HK-2 (cell line): ENCODE measurements at regions not wholly inside any gene's neighbourhood (a gene's known extent, or its start where the extent isn't known, plus 50 kb on each side); places are given as distances from the start of the nearest gene placed in this dataset.

Experiments used
- DNase-seq: peaks from one replicate; pipeline ENCODE4 v3.0.0-alpha.2; 2018; ENCODE audit not compliant: unreplicated experiment

DNA sequence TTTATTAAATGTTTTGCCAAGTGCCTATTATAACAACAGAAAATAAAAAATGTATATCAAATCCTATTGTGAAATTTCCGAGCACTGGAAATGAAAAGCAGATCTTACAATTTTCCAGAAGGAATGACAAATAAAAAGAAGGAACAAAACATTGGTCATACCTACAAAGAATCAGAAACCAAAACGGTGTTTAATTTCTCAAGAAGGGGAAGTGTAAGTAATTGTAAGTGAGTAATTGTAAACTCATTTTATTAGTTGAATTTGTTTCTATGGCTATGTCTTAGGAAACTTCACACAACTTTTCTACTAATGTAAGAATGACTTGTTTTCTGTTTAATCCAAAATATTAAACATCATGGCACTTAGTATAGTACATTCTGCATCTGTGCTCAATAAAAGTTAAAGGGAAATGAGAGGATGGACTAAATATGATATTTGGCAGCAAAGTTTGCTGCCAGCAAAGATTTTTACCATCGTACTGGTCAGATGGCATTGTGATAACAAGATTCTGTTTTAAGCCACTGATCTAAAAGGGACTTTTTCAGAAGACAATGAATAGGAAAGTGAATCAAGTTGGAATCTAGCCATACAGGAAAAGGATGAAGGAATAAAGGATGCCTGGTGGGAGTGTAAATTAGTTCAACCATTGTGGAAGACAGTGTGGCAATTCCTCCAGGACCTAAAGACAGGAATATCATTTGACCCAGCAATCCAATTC is 232.4 kb downstream of the NFKBIZ start:
- DNase-seq, result no peak

DNA sequence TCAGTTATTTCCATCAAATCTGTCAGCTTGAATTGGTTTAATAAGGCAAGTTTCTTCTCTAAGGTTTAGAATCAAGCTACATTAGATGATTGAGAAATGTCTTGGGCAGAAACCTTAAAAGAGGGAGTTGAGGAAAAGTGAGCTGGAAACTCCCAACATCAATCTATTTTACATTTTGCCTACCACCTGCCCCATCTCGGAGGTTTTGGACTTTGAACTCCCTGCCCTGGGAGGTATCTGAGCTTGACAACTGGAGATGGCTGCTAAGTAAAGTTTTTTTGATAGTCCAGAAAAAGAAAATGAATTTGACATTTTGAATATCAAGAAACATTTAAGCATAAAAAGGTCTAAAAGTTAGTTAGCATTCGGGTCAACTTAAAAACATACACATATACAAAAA is 234.2 kb downstream of the NFKBIZ start:
- DNase-seq, result no peak

DNA sequence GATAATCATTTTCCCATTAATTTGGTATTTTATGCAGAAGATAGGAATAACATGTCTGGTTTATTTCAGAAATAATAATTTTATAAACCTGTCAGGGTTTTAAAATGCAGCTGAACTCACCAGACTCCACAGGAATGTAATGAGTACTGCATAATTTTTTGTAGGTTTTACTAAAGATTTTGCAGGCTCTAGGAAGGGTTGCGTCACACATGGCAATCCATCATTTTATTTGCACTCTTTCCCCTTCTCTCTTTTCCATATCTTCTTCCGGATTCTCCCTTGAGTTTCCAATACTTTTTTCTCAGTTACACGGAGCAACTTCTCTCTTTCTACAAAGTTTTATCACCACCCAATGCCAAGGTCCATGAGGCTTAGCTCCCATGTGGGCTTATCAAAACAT is 234.7 kb downstream of the NFKBIZ start:
- no peak for DNase-seq

DNA sequence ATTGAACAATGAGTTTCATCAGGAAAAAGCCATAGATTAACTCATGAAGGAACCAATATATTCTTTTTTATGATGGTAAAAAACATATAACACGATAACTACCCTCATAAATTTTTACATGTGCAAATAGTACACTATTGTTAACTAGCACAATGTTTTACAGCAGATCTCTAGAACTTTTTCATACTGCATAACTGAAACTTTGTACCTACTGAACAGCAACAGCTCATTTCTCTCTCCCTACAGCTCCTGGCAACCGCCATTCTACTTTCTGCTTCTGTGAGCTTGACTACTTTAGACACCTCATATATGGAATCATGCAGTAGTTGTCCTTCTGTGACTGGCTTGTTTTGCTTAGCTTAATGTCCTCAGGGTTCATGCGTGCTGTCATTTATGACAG is 235.4 kb downstream of the NFKBIZ start:
- no peak for DNase-seq

DNA sequence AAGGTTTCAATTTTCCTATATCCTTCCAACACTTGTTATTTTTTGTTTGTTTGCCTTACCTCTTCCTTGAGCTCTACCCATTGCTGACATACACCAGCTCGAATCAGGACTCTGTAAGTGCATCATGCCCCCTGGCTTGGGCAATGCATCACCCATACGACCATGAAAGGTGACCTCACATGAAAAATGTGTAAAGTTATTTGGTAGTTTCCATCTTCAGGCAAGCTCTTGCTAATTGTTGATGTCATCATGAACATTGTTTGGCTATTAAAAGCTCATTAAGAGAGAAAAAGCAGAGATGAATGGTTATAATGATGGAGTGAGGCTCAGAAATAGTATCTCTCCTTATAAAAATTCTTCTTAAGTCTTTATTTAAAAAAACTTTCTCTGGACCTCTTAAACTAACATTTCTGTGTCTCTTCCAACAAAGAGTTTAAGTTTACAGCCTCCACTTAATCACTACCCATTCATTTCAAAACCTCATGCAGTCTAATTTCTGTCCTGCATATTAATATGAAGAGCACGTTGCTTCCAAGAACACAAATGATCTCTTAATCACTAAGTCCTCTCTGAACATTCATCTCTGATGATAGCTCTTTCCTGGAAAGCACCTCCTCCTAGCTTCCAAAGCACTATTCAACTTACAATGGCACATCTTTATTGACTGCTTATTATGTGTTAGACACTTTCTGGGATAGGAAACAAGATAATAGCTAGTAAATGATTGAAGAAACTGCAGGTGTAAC is 236.3 kb downstream of the NFKBIZ start:
- no peak for DNase-seq

DNA sequence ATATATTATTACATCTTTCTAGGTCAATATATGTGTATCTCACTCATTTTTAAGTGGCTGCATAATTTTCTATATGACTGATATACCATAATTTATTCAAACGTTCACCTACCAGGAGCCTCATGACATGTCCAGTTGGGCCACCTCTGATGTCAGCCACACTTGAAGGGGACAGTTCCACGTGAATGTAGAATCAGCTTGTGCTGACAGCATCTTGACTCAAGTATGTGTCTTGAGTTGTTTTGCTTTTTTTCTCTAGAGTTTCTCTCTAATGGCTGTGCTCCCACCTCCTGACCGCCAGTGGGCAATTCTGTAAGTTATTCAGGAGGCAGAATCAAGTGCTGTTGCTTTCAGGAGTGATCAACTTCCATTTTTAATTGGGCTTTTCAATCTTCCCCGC is 237.9 kb downstream of the NFKBIZ start:
- no peak for DNase-seq

DNA sequence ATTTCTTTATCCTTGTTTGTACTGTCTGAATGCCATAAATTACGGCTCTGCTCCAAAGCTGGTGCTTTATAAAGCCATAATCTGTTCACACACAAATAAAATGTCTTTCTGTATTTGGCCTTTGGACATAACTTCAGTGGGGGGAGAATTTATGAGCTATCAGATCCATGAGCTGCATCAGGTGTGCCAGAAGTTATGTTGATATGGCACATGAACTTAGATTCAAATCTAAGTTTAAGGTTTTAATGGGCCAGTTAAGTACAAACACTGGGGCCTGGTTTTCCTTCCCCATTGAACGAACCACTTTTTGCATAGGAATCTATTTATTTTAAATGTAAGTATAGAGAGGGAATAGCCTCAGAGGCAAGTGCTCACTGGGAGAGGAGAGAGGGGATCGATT is 239.9 kb downstream of the NFKBIZ start:
- no peak for DNase-seq

DNA sequence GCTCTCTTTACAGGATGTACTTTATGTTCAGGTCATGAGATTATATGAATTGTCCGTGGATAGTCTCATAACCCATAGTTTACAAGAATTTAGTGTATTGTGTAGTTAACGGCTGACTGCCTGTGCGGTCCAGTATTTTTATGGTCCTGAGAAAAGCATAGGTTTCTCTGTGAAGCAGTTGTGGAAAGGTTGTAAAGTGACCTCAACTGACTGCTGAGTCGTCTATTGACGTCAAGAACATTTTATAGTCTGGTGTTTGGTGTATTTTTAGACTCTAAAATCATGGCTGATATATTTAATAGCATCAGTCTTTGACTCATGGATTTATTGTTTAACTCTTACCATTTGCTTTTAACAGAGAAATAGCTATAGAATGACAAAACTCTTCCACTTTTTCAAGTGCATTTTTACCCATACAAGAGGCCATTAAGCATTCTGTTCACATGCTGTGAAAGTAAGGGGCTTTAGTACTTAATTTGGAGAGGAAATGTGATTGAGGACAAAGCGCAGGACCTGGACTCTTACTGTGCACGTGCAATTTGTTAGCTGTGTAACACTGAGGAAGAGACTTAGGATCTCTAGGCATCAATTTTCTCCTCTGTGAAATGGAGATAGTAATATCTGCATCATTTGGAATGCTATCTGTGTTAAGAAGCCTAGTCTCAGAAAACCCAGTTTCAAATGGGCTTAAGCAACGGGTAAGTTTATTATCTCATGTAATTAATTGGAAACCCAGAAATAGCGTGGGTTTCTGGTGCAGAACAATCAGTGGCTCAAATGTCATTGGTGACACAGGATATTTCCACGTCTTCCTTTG is 240.8 kb downstream of the NFKBIZ start:
- peak; percentile 51 for DNase-seq

DNA sequence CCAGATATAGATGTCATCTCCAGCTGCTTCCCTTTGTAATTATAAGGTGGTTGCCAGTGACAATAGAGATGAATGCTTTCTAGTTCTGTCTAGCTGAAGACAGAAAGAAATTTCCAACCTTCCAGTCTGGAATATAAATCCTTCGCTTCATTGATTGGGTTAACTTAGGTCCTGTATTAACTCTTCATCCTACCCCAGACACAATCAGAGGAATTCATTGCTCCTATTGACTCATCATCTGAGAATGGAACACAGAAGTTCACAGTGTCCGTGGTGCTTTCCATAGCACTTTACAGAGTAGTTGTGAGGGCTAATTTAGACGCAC is 241.4 kb downstream of the NFKBIZ start:
- DNase-seq, result no peak

DNA sequence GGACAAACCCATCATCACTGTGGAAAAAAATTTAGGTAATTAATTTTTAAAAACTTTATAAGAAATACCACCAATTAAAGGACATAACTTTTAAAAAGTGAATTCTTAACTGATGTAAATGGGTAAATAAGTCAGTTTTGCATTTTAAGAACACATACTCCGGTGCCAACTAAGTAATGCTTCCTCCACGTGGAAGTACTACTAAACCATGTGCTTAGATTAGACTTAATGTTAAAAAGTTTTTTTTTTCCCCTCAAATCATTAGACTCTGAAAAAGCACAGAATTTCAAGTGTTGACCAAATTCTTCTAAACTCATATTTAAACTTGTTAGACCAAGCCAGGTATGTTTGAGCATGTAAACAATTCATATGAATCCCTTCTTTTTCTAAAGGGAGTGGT is 242.0 kb downstream of the NFKBIZ start:
- DNase-seq, result no peak

DNA sequence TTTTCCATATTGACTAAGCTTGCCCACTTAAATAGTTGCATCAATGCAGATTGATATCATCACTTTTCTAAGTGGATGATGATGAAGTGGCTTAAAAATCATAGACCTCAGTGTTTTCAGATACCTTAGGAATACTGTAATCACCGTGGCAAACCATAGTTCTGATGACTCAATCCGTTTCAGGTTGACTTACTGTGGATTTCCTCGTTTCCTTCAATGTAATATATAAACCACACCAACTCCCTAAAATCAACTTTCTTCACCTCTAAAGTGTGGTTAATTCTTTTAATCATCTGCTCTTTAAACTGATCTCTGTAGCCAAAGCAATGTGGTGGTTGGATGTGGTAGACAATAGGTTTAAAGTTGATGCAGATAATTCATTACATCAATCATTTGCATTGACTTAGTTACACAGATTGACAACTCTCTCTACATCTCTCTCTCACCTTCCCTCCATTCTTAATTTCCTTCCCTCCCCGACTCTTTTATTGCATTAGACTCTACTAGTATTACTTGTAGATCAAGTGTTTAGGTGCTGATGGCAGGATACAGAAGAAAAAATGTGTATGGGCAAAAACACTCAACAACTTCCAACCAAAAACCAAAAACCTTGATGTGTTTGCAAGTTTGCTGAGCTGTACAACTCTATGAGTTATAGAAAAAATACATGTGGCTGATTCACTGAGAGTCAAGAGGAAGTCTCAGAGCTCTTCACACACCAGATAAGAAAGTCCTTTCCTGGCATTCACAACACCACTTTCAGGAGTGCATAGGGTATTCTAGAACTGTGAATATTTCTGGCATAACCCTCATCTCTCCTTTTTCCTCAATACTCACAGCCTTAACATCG is 243.5 kb downstream of the NFKBIZ start:
- no peak for DNase-seq

DNA sequence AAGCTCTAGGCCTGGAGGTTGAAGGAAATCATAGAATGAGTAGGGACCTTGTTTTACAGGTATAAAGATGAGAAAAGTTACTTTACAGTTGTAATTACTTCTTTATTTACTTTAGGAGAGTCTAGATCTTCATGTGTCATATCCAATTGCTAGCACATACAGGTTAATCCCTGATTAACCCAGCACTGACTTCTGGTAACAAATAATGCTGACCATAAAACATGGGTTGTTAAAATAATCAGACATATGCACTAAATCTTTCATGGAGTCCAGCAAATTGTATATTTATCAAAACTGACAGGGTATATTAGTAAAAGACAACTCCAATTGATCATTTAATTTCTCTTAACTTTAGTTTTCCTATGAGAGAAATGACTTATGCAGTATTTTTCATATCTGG is 245.2 kb downstream of the NFKBIZ start:
- DNase-seq, result no peak

DNA sequence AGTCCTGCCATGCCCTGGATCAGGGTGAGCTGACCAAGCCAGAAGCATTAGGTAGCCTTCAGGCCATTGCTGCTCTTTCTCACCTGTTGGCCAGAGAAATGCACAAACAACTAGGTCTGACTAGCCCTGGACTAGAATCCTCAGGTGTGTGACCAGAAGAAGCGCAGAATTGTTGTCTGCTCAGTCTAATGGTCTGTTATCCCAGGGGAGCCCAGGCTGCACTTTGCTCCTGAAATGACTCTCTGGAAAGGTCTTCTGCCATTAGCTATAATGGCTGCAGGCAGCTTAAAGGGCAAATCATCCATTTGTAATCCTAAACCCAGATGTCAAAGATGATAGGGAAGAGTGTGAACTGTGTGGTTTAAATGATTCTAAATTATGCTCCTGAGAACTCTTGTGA is 246.1 kb downstream of the NFKBIZ start:
- DNase-seq, result no peak

DNA sequence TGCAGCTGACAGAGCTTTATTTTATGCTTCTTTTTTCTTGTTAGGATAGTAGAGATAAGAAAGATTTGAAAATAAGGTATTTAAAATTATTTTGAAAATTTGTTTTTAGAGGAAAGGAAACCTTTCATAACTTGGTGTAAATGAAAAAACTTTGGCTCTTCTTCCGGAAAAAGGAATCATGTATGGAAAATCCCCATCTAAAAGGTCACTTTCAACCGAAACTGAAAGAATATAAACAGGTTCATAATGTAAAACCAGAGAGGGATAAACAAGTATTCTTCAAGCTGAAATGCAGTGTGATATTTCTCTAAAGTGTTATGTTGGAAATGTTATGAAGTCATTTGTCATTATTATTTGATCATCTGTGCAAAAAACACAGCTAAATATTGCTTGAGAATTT is 246.8 kb downstream of the NFKBIZ start:
- DNase-seq, result no peak

DNA sequence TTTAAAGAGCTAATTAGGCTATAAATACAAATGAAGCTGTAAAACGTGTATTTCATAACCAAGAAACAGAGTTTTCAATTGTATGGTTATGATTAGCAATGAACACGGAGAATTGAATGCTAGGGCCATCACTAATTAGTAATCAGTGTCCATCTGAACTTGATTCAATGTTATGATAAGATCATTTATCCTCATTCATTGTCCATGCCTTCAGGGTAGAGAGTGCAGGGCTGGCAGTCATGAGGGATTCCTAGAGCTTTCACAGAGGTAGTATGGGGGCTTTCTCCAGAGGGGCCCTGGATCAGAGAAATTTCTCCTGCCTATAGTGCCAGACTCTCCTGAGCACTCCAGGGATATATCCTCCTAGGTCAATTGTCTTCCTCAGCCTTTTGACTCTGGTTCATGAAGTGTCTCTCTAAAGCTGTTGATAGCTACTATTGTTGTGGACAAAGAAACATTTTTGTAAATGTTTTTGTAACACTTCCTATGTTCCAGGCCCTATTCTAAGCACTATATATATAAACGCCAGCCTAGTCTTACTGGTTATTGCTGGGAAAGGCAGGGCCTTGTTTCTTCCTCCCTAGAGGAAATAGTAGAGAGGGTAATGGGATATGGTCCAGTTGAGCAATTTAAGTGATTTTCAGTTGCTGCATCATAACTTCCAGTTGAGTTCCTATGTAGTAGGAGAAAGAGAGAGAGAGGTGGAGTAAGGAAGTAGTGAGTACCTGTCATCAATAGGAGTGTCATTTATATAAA is 249.0 kb downstream of the NFKBIZ start:
- no peak for DNase-seq

DNA sequence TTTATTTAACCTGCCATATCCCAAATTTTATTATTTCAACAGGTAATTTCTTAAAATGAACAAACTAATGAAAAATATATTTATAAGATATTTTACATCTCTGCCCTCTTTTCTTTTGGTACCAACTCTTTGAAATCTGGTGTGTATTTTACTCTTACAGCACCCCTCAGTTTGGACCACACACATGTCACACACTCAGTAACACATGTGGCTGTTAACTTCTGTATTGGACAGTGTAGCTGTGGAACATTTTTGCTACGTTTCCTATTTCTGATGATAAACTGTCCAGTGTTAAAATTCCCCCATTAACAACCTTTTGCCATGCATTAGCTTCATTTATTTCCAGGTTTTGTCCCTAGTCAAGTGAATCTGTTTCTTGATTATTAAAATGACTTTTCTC is 250.6 kb downstream of the NFKBIZ start:
- DNase-seq, result no peak

DNA sequence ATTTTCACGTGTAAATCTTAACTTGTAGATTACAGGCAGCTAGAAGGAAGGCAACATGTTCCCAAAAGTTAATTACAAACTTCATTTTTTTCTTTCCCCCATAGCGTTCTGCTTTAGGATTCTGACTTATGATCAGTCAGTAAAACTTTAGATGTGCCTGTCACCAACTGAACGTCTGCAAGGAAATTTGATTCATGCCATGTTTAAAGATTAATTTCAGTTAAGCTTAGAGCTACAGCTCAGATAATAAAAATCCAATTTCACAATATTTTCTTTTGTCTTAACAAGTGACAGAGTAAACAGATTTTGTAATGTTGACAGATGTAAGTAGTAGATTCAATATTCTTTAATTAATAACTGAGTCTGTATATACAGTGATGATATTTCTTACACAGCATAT is 253.1 kb downstream of the NFKBIZ start:
- DNase-seq, result no peak

DNA sequence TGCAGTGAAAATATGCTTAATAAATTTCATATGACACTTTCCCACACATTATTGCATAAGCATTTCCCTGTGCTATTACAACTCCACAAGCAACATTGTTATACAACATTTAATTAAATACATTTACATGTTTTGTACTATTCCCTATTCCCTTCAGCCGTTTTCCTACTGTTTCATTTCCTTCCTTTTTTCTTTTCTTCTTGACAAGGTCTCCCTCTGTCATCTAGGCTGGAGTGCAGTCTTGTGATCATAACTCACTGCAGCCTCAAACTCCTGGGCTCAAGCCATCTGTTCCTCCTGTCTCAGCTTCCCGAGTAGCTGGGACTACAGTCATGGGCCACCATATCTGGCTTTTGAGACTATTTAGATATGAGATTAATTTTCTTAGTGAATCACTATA is 254.7 kb downstream of the NFKBIZ start:
- DNase-seq, result no peak

DNA sequence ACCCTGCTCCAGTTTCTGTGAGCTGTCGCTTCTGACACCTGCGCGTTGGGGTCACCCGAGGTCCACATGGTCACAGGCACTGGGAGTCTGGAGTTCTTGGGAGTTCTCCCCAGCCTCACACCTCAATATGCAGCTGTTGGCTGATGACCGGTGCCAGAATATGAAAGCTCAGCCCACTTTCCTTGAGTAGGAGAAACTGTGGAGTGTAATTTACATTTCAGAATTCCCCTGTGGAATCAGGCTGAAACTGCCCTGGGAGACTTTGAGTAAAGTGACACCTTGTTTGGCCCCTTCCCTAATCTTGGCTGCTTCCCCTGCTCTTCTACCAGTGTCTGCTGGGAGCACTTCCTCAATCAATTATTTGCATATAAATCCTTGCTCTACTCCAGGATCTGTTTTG is 255.9 kb downstream of the NFKBIZ start:
- no peak for DNase-seq

DNA sequence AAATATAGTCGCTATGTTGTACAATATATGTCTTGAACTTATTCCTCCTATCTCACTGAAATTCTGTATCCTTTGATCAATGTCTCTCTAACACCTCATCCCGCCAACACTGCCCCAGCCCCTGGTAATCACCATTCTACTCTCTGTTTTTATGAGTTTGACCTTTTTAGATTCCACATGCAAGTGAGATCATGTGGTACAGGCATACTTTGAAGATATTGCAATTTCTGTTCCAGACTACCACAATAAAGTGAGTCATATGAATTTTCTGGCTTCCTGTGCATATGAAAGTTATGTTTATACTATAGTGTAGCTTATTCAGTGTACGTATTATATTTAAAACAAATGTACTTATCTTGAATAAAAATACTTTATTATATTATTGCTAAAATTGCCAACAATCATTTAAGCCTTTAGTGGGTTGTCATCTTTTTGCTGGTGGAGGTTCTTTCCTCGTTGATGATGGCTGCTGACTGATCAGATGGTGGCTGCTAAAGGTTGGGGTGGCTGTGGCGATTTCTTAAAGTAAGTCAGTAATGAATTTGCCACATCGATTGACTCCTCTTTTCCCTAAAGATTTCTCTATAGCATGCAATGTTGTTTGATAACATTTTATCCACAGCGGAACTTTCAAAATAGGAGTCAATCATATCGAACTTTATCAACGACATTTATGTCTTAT is 257.2 kb downstream of the NFKBIZ start:
- DNase-seq, result no peak
